ENCODE measurements at regions not wholly inside any gene's neighbourhood (a gene's known extent, or its start where the extent isn't known, plus 50 kb on each side); places are given as distances from the start of the nearest gene placed in this dataset.

GRCh38 chr13:75132701-75133695 is 349.0 kb downstream of the TBC1D4 start:
- no peak for DNase-seq (ENCODE audit: low read depth)

- DNase-seq (ENCODE audit: low read depth) = no peak
Measured at GRCh38 chr13:75129331-75129730, 352.6 kb downstream of the TBC1D4 start.

- no peak for DNase-seq (ENCODE audit: low read depth)
Measured at GRCh38 chr13:75124415-75124814, 357.6 kb downstream of the TBC1D4 start.

GRCh38 chr13:75123428-75123827 is 358.5 kb downstream of the TBC1D4 start:
- DNase-seq (ENCODE audit: low read depth) = no peak

- no peak for DNase-seq (ENCODE audit: low read depth)
Measured at GRCh38 chr13:75120085-75120484, 361.9 kb downstream of the TBC1D4 start.

GRCh38 chr13:75115171-75115570 is 366.8 kb downstream of the TBC1D4 start:
- DNase-seq (ENCODE audit: low read depth) = no peak

- DNase-seq (ENCODE audit: low read depth) = no peak
Measured at GRCh38 chr13:75103976-75104375, 378.0 kb downstream of the TBC1D4 start.

- DNase-seq (ENCODE audit: low read depth) = no peak
Measured at GRCh38 chr13:75102001-75102716, 379.8 kb downstream of the TBC1D4 start.

GRCh38 chr13:75101348-75101747 is 380.6 kb downstream of the TBC1D4 start:
- DNase-seq (ENCODE audit: low read depth) = no peak

- DNase-seq (ENCODE audit: low read depth) = no peak
Measured at GRCh38 chr13:75092143-75092542, 389.8 kb downstream of the TBC1D4 start.

- no peak for DNase-seq (ENCODE audit: low read depth)
Measured at GRCh38 chr13:75091718-75092117, 390.3 kb downstream of the TBC1D4 start.

- no peak for DNase-seq (ENCODE audit: low read depth)
Measured at GRCh38 chr13:75090872-75091615, 390.9 kb downstream of the TBC1D4 start.

GRCh38 chr13:75088915-75089314 is 393.1 kb downstream of the TBC1D4 start:
- DNase-seq (ENCODE audit: low read depth) = no peak

- DNase-seq (ENCODE audit: low read depth) = no peak
Measured at GRCh38 chr13:75079226-75079625, 402.7 kb downstream of the TBC1D4 start.

- DNase-seq (ENCODE audit: low read depth) = no peak
Measured at GRCh38 chr13:75076476-75076875, 405.5 kb downstream of the TBC1D4 start.

- DNase-seq (ENCODE audit: low read depth) = no peak
Measured at GRCh38 chr13:75073786-75074185, 408.2 kb downstream of the TBC1D4 start.

GRCh38 chr13:75072891-75073290 is 409.1 kb downstream of the TBC1D4 start:
- no peak for DNase-seq (ENCODE audit: low read depth)

- DNase-seq (ENCODE audit: low read depth) = no peak
Measured at GRCh38 chr13:75072368-75072767, 409.6 kb downstream of the TBC1D4 start.

- DNase-seq (ENCODE audit: low read depth) = no peak
Measured at GRCh38 chr13:75071796-75072195, 410.2 kb downstream of the TBC1D4 start.

- no peak for DNase-seq (ENCODE audit: low read depth)
Measured at GRCh38 chr13:75071395-75071794, 410.6 kb downstream of the TBC1D4 start.

GRCh38 chr13:75061909-75062308 is 420.1 kb downstream of the TBC1D4 start:
- no peak for DNase-seq (ENCODE audit: low read depth)

- DNase-seq (ENCODE audit: low read depth) = no peak
Measured at GRCh38 chr13:75055296-75055695, 426.7 kb downstream of the TBC1D4 start.

All from activated T-cell treated with anti-CD3 and anti-CD28 coated beads for 48 hours (primary cell).